Left lung (tissue), 4 donors: ENCODE measurements at regions not wholly inside any gene's neighbourhood (a gene's known extent, or its start where the extent isn't known, plus 50 kb on each side); places are given as distances from the start of the nearest gene placed in this dataset.

ENCODE experiments used
- ATAC-seq: fragments of 200-7000 bp; cut with Tn5 transposase; one replicate; pipeline ENCODE4 v1.9.1; 2020; ENCODE audit warnings: moderate library complexity
- DNase-seq, 4 donors: peaks; one replicate each; pipeline ENCODE4 v3.0.0-alpha.2; 2013 to 2020
- H3K27ac ChIP-seq, 2 donors: fragments of 200-600 bp; sonication (generic) in 1 of 2; one replicate each; pipeline versions ENCODE4 v1.5.0 to v1.8.0; 2020 to 2021
- H3K27me3 ChIP-seq, 2 donors: fragments of 200-600 bp; sonication (generic) in 1 of 2; one replicate each; pipeline versions ENCODE4 v1.5.0 to v1.8.0; 2020 to 2021
- H3K36me3 ChIP-seq, 2 donors: fragments of 200-600 bp; sonication (generic) in 1 of 2; one replicate each; pipeline versions ENCODE4 v1.5.0 to v1.8.0; 2020 to 2021
- H3K4me1 ChIP-seq, 2 donors: fragments of 200-600 bp; one replicate each; pipeline ENCODE4 v1.8.0; 2021
- H3K4me3 ChIP-seq, 2 donors: fragments of 200-600 bp; sonication (generic) in 1 of 2; one replicate each; pipeline versions ENCODE4 v1.5.0 to v1.8.0; 2020 to 2021; ENCODE audit warnings: mild to moderate bottlenecking in 1 of 2
- H3K9me3 ChIP-seq, 2 donors: fragments of 200-600 bp; sonication (generic) in 1 of 2; one replicate each; pipeline versions ENCODE4 v1.5.0 to v1.8.0; 2020 to 2021
- intact Hi-C, 2 donors: fragments of 100-400 bp; cut with DNase I; formaldehyde crosslinking; loops; one replicate each; pipeline versions ENCODE4 v1.11.2 to v1.14.2; 2022
- TF ChIP-seq, protein P1 (sequence below), 2 donors: fragments of 200-600 bp; sonication (generic) in 1 of 2; IDR thresholded peaks; one replicate each; pipeline versions ENCODE4 v1.5.0 to v1.8.0; 2021; ENCODE audit warnings: antibody characterized with exemption in 2 of 2
- donor health status: DM: no; HTN: yes; CAD: no.
- donor health status: DM: no; HTN: no; CAD: no.

DNA sequence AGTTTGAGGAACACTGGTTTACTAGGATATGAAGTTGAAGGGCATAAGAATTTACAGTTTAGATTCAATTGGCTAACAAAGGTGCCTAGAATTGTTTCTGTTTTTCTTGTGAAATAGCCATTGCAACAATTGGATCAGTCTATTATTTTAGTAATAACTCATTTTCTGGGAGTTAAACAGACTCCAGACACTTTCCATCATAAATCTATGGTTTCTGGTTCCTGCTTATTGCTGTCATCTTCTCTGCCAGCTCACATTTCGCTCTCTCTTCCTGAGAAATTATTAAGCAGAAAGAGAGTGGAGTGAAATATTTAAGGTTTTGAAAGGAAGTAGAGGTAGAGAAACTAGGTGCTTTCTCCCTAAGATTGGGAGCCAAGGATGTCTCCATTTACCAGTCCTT is 165.1 kb upstream of the PRR16 start:
- no peaks in the 10 kb centered on the region for H3K27me3 ChIP-seq
- TF ChIP-seq, protein P1, sequence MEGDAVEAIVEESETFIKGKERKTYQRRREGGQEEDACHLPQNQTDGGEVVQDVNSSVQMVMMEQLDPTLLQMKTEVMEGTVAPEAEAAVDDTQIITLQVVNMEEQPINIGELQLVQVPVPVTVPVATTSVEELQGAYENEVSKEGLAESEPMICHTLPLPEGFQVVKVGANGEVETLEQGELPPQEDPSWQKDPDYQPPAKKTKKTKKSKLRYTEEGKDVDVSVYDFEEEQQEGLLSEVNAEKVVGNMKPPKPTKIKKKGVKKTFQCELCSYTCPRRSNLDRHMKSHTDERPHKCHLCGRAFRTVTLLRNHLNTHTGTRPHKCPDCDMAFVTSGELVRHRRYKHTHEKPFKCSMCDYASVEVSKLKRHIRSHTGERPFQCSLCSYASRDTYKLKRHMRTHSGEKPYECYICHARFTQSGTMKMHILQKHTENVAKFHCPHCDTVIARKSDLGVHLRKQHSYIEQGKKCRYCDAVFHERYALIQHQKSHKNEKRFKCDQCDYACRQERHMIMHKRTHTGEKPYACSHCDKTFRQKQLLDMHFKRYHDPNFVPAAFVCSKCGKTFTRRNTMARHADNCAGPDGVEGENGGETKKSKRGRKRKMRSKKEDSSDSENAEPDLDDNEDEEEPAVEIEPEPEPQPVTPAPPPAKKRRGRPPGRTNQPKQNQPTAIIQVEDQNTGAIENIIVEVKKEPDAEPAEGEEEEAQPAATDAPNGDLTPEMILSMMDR (IDR thresholded peaks at IDR 0.05) = no peak
- no peak for DNase-seq
- H3K27ac ChIP-seq = no peak overlapping the region
- H3K36me3 ChIP-seq = no peaks in the 10 kb centered on the region
- no peak overlapping the region for H3K4me3 ChIP-seq
- intact Hi-C loops = no loop called here
- H3K4me1 ChIP-seq = no peaks in the 10 kb centered on the region
- no peak for ATAC-seq
- no peaks in the 10 kb centered on the region for H3K9me3 ChIP-seq

DNA sequence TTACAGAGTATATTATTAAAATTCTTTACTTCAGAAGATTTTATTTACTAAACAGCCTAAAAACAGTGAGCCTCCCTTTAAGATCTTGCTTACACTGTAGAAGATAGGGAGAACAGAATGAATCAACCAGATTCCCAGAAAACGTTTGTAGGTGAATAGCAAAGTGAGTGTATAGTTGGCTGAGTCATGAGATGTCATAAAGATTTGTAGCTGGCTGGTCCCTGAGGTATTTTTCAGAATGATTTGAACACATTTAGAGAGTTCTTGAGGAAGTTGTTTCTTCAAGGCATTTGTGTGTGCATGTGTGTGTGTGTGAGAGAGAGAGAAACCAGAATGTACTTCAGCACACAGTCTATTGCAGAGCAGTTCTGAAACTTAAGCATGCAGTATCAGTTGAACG is 159.4 kb upstream of the PRR16 start:
- no peaks in the 10 kb centered on the region for H3K27me3 ChIP-seq
- intact Hi-C loops = no loop called here
- H3K36me3 ChIP-seq = no peaks in the 10 kb centered on the region
- H3K9me3 ChIP-seq = no peaks in the 10 kb centered on the region
- DNase-seq (no peak), ATAC-seq (no peak)
- H3K27ac ChIP-seq = no peak overlapping the region
- H3K4me1 ChIP-seq = no peaks in the 10 kb centered on the region
- no peak overlapping the region for H3K4me3 ChIP-seq
- TF ChIP-seq, protein P1 (IDR thresholded peaks at IDR 0.05) = no peak

DNA sequence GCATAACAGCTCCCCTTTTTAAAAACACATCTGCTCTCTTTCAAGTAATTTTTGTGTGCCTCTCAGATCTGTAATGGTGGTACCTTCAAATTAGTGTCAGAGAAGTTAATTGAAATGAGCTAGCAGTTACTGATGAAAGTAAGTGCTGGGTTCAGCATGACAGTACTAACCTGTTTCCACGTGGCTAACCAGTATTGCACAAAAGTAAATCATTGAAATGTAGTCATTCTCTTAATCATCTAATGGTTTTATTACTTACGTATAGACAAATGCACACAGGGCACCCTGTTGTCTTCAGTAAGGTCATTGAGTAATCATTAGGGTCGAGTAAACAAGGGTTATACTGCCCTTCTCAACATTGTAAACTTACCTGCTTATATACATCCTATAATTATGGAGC is 157.8 kb upstream of the PRR16 start:
- no peak overlapping the region for H3K27ac ChIP-seq
- H3K27me3 ChIP-seq = no peaks in the 10 kb centered on the region
- no peaks in the 10 kb centered on the region for H3K9me3 ChIP-seq
- DNase-seq = no peak
- no peaks in the 10 kb centered on the region for H3K36me3 ChIP-seq
- no peak overlapping the region for H3K4me3 ChIP-seq
- no peaks in the 10 kb centered on the region for H3K4me1 ChIP-seq
- ATAC-seq = no peak
- intact Hi-C loops = no loop called here
- TF ChIP-seq, protein P1 (IDR thresholded peaks at IDR 0.05) = no peak

DNA sequence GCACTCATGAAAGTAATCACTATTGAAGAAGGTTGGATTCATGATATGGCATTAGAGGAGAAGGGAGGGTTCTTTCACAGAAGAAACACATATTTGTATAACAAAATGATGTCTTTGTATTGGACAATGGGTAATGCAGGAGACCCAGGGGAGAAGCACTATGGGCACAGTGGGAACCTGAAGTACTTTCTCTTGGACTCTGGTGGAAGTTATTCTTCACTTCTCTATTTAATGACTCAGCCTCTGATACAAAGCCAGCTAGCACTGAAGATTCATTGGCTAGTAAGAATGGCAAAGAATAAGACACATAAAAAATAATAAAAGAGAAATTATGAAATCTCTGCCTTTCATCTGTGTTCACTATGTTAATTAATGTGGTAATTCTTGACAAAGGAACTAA is 149.9 kb upstream of the PRR16 start:
- ATAC-seq = no peak
- TF ChIP-seq, protein P1 (IDR thresholded peaks at IDR 0.05) = no peak
- intact Hi-C loops = no loop called here

DNA sequence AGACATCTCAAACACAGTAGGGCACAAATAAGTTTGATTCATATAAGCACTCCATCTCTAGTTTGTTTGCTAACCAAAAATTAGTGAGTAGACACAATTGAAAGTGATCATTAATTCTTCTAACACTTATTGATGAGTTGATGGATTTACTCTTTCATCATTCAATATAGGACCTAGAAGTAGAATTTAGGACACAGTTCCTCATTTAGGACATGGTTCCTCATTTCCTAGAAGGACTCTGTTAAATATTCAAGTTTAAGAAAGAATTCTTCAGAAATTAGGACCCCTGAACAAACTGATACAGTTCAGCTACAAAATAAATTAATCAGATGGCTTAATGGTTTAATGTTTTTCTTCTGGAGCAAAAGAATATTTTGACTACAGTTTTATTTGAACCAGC is 143.5 kb upstream of the PRR16 start:
- TF ChIP-seq, protein P1 (IDR thresholded peaks at IDR 0.05) = no peak
- Histone ChIP-seq H3K36me3 (no peaks in the 10 kb centered on the region), H3K4me3 (no peak overlapping the region), H3K27ac (no peak overlapping the region), H3K27me3 (no peaks in the 10 kb centered on the region), H3K9me3 (peaks cover 0 to 2% of the 10 kb centered on the region in 2 donors), H3K4me1 (no peaks in the 10 kb centered on the region)
- intact Hi-C loops = no loop called here
- ATAC-seq = no peak
- no peak for DNase-seq

More for the DNA sequence above, 149.9 kb upstream of the PRR16 start:
- no peaks in the 10 kb centered on the region for H3K4me1 ChIP-seq
- H3K4me3 ChIP-seq = no peak overlapping the region
- H3K27ac ChIP-seq = no peak overlapping the region
- H3K27me3 ChIP-seq = no peaks in the 10 kb centered on the region
- no peaks in the 10 kb centered on the region for H3K36me3 ChIP-seq
- H3K9me3 ChIP-seq = peaks cover 0 to 2% of the 10 kb centered on the region in 2 donors
- no peak for DNase-seq
